ENCODE measurements at regions not wholly inside any gene's neighbourhood (a gene's known extent, or its start where the extent isn't known, plus 50 kb on each side); places are given as distances from the start of the nearest gene placed in this dataset.

- TF ChIP-seq CTCF (IDR thresholded peaks at IDR 0.05; ENCODE audit: insufficient read depth, low read length) = no peak
- H3K4me3 ChIP-seq (ENCODE audit: low read depth, low read length) = no peak overlapping the region
- no peak for DNase-seq (ENCODE audit: low read depth)
Observed at GRCh38 chr17:53891726-53892125, 69.0 kb downstream of the KIF2B start.

GRCh38 chr17:53892222-53892621 is 69.5 kb downstream of the KIF2B start:
- no peak for TF ChIP-seq CTCF (IDR thresholded peaks at IDR 0.05; ENCODE audit: insufficient read depth, low read length)
- H3K4me3 ChIP-seq (ENCODE audit: low read depth, low read length) = no peak overlapping the region
- no peak for DNase-seq (ENCODE audit: low read depth)

GRCh38 chr17:53894591-53894990 is 71.9 kb downstream of the KIF2B start:
- no peak for DNase-seq (ENCODE audit: low read depth)
- TF ChIP-seq CTCF (IDR thresholded peaks at IDR 0.05; ENCODE audit: insufficient read depth, low read length) = no peak
- H3K4me3 ChIP-seq (ENCODE audit: low read depth, low read length) = no peak overlapping the region

- TF ChIP-seq CTCF (IDR thresholded peaks at IDR 0.05; ENCODE audit: insufficient read depth, low read length) = no peak
- no peak for DNase-seq (ENCODE audit: low read depth)
- no peak overlapping the region for H3K4me3 ChIP-seq (ENCODE audit: low read depth, low read length)
Observed at GRCh38 chr17:53896047-53896446, 73.3 kb downstream of the KIF2B start.

- TF ChIP-seq CTCF (IDR thresholded peaks at IDR 0.05; ENCODE audit: insufficient read depth, low read length) = no peak
- DNase-seq (ENCODE audit: low read depth) = no peak
- H3K4me3 ChIP-seq (ENCODE audit: low read depth, low read length) = no peak overlapping the region
Observed at GRCh38 chr17:53900951-53901350, 78.2 kb downstream of the KIF2B start.

GRCh38 chr17:53907435-53907834 is 84.7 kb downstream of the KIF2B start:
- no peak for DNase-seq (ENCODE audit: low read depth)
- no peak overlapping the region for H3K4me3 ChIP-seq (ENCODE audit: low read depth, low read length)
- no peak for TF ChIP-seq CTCF (IDR thresholded peaks at IDR 0.05; ENCODE audit: insufficient read depth, low read length)

GRCh38 chr17:53909802-53910201 is 87.1 kb downstream of the KIF2B start:
- no peak for DNase-seq (ENCODE audit: low read depth)
- no peak overlapping the region for H3K4me3 ChIP-seq (ENCODE audit: low read depth, low read length)
- TF ChIP-seq CTCF (IDR thresholded peaks at IDR 0.05; ENCODE audit: insufficient read depth, low read length) = no peak

All from fibroblast of the aortic adventitia (primary cell).